Liver (tissue), 3 donors: ENCODE measurements at regions not wholly inside any gene's neighbourhood (a gene's known extent, or its start where the extent isn't known, plus 50 kb on each side); places are given as distances from the start of the nearest gene placed in this dataset.

Experiments used
- FOXA1 ChIP-seq: IDR thresholded peaks from 2 replicates; pipeline ENCODE4 v1.6.1; 2016; ENCODE audit warnings: antibody characterized with exemption
- GABPA ChIP-seq, 2 donors: IDR thresholded peaks in 1 of 2; conservative IDR thresholded peaks in 1 of 2; 2 replicates each; pipeline ENCODE4 v1.6.1; 2016; ENCODE audit warnings: antibody characterized with exemption in 2 of 2, mild to moderate bottlenecking in 1 of 2, moderate library complexity in 1 of 2
- HNF4A ChIP-seq, 2 donors: conservative IDR thresholded peaks; 2 replicates each; pipeline ENCODE4 v1.6.1; 2016; ENCODE audit warnings: antibody characterized with exemption in 2 of 2, mild to moderate bottlenecking in 2 of 2
- HNF4G ChIP-seq: IDR thresholded peaks from 2 replicates; pipeline ENCODE4 v1.6.1; 2016; ENCODE audit warnings: antibody characterized with exemption
- TAF1 ChIP-seq: conservative IDR thresholded peaks from 2 replicates; pipeline ENCODE4 v1.6.1; 2016; ENCODE audit warnings: antibody characterized with exemption, mild to moderate bottlenecking
- YY1 ChIP-seq: IDR thresholded peaks from 2 replicates; pipeline ENCODE4 v1.6.1; 2016; ENCODE audit warnings: antibody characterized with exemption, mild to moderate bottlenecking
- TF ChIP-seq, protein P1 (sequence below): fragments of 150-350 bp; IDR thresholded peaks from 2 replicates; pipeline ENCODE4 v1.5.1; 2017; ENCODE audit warnings: improper control_type of control experiment, low read depth, low read length; ENCODE audit not compliant: missing input control
- TF ChIP-seq, protein P2 (sequence below): IDR thresholded peaks from 2 replicates; pipeline ENCODE4 v1.6.1; 2016; ENCODE audit warnings: antibody characterized with exemption
- TF ChIP-seq, protein P3 (sequence below): IDR thresholded peaks from 2 replicates; pipeline ENCODE4 v1.6.1; 2016; ENCODE audit warnings: antibody characterized with exemption
- TF ChIP-seq, protein P4 (sequence below): IDR thresholded peaks from 2 replicates; pipeline ENCODE4 v1.6.1; 2016; ENCODE audit warnings: antibody characterized with exemption, mild to moderate bottlenecking
- donor health status: healthy.
- donor health status: healthy.

DNA sequence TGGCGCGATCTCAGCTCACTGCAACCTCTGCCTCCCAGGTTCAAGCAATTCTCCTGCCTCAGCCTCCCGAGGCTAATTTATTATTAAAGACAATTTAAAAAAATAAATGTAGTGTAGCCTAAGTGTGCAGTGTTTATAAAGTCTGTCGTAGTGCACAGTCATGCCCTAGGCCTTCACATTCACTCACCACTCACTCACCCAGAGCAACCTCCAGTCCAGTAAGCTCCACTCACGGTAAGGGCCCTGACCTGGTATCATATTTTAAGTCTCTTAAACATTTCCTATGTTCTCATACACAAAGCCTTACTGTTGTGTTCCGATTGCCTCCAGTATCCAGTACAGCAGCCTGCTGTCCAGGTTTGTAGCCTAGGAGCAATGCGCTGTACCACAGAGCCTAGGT, 168.2 kb upstream of the FOXQ1 start:
- TF ChIP-seq, protein P1, sequence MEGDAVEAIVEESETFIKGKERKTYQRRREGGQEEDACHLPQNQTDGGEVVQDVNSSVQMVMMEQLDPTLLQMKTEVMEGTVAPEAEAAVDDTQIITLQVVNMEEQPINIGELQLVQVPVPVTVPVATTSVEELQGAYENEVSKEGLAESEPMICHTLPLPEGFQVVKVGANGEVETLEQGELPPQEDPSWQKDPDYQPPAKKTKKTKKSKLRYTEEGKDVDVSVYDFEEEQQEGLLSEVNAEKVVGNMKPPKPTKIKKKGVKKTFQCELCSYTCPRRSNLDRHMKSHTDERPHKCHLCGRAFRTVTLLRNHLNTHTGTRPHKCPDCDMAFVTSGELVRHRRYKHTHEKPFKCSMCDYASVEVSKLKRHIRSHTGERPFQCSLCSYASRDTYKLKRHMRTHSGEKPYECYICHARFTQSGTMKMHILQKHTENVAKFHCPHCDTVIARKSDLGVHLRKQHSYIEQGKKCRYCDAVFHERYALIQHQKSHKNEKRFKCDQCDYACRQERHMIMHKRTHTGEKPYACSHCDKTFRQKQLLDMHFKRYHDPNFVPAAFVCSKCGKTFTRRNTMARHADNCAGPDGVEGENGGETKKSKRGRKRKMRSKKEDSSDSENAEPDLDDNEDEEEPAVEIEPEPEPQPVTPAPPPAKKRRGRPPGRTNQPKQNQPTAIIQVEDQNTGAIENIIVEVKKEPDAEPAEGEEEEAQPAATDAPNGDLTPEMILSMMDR = no peak
- TF ChIP-seq GABPA (IDR thresholded peaks at IDR 0.05 in 1 of 2, conservative IDR thresholded peaks at IDR 0.05 in 1 of 2) = no peak
- TF ChIP-seq, protein P2, sequence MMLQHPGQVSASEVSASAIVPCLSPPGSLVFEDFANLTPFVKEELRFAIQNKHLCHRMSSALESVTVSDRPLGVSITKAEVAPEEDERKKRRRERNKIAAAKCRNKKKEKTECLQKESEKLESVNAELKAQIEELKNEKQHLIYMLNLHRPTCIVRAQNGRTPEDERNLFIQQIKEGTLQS = no peak
- no peak for TF ChIP-seq HNF4G
- TF ChIP-seq HNF4A (conservative IDR thresholded peaks at IDR 0.05) = no peak
- no peak for TF ChIP-seq TAF1
- TF ChIP-seq, protein P3, sequence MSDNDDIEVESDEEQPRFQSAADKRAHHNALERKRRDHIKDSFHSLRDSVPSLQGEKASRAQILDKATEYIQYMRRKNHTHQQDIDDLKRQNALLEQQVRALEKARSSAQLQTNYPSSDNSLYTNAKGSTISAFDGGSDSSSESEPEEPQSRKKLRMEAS = no peak
- TF ChIP-seq FOXA1 = no peak
- TF ChIP-seq YY1 = no peak
- TF ChIP-seq, protein P4, sequence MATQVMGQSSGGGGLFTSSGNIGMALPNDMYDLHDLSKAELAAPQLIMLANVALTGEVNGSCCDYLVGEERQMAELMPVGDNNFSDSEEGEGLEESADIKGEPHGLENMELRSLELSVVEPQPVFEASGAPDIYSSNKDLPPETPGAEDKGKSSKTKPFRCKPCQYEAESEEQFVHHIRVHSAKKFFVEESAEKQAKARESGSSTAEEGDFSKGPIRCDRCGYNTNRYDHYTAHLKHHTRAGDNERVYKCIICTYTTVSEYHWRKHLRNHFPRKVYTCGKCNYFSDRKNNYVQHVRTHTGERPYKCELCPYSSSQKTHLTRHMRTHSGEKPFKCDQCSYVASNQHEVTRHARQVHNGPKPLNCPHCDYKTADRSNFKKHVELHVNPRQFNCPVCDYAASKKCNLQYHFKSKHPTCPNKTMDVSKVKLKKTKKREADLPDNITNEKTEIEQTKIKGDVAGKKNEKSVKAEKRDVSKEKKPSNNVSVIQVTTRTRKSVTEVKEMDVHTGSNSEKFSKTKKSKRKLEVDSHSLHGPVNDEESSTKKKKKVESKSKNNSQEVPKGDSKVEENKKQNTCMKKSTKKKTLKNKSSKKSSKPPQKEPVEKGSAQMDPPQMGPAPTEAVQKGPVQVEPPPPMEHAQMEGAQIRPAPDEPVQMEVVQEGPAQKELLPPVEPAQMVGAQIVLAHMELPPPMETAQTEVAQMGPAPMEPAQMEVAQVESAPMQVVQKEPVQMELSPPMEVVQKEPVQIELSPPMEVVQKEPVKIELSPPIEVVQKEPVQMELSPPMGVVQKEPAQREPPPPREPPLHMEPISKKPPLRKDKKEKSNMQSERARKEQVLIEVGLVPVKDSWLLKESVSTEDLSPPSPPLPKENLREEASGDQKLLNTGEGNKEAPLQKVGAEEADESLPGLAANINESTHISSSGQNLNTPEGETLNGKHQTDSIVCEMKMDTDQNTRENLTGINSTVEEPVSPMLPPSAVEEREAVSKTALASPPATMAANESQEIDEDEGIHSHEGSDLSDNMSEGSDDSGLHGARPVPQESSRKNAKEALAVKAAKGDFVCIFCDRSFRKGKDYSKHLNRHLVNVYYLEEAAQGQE = no peak
